NCI-H2171 (cell line): ENCODE measurements at regions not wholly inside any gene's neighbourhood (a gene's known extent, or its start where the extent isn't known, plus 50 kb on each side); places are given as distances from the start of the nearest gene placed in this dataset.
"Not testable (repeated sequence)": the region's sequence is repeated elsewhere in the genome, so short reads cannot be mapped to it uniquely, and the experiment has no call there.

Experiments used
- DNase-seq: peaks from one replicate; lab custom pipeline; 2025; lab: John Stamatoyannopoulos, UW

DNA sequence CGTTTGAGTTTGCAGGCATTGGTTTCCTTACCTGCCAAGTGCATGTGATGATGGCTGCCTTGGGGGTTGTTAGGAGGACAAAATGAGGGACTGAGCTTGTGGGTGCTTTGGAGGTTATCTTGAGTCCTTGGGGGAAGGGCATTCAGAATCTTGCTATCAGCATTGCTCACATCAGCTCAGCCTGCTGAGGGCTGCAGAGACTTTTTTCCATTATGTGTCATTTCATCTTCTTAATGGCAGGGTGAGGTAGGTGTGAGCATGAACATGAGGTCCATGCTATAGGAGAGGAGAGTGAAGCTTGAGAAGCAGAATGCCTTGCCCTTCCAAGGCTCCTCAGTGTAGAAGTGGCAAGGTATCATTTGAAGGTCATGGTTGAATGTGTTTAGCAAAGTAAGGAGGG, 112.3 kb downstream of the MIAT start:
- DNase-seq = no peak

DNA sequence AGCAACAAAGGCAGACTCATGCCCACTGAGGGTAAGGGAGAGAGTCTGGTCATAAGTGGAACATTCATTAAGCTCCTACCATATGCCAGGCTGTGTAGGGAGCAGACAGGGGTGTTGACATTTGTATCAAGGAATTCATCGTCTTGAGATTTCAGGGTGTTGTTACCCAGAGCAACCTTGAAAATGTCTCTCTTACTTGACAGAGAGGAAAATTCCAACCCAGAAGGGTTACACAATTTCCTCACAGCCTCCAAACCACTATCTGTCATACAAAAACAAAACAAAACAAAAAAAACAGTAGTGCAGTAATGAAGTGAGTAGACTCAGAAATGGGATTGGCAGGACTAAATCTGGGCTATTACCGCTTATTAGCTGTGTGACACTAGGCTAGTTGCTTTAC, 113.2 kb downstream of the MIAT start:
- no peak for DNase-seq

DNA sequence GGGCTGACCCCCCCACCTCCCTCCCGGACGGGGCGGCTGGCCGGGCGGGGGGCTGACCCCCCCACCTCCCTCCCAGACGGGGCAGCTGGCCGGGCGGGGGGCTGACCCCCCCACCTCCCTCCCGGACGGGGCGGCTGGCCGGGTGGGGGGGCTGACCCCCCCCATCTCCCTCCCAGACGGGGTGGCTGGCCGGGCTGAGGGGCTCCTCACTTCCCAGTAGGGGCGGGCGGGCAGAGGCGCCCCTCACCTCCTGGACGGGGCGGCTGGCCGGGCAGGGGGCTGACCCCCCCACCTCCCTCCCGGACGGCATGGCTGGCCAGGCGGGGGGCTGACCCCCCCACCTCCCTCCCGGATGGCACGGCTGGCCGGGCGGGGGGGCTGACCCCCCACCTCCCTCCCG, 115.7 kb downstream of the MIAT start:
- DNase-seq = not testable (repeated sequence)

DNA sequence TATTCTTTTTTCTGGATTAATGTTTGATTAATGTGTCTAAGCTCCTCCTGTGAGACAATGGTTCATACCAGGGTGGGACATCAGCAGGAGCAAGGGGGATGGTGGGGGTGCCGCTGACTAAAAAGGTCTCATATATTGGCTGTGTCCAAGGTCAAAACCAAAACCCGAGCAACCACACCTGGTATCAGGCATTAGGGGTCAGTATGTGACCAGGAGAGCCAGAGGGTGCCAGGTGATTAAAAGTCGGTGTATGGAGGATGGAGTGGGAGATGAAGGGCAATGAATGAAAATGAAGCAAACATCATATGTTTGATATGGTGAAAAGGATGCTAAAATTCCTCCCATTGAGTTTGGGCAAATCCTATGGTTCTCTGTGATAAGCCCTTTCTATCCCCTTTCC, 118.0 kb downstream of the MIAT start:
- DNase-seq = no peak

DNA sequence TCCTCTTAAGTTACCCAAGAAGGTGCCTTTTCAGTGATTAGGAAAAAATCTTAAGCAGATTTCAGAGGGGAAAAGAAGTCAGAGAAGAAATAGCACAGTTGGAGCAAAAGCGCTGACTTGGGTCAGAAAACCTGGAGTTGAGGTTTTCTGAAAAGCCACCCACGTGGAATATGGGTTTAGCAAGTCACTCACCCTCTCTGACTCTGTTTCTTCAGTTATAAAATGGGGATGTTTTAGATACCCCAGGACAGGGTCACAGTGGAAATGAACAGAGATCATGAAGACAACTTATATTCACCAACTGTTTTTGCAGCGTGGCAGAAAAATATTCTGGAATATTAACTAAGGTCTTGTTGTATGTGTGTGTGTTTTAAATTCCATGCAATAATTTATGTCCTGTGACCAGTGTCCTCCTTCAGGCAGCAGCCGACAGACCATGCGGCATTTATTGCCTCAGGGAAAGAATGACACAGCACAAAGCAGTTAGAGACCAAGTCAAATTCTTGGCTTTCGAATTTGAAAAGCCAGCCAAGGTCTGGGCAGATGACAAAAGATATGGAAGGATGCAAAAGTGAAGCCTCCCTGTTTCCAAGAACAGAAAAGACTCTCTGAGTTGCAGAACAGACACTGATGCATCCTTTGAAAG, 119.9 kb downstream of the MIAT start:
- no peak for DNase-seq

DNA sequence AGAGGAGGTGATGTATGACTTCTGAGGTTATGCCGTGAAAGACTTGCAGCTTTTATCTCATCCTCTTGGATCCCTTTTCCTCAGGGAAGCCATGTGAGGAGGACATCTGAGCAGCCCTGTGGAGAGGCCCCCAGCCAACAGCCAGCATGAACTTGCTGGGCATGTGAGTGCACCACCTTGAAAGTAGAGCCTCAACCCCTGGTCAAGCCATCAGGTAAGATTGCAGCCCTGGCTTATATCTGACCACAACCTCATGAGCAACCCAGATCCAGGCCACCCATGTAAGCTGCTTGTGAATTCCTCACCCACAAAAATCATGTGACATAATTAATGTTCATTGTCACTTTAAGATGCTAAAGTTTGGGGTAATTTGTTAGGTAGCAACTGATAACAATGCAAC, 121.0 kb downstream of the MIAT start:
- DNase-seq = no peak

DNA sequence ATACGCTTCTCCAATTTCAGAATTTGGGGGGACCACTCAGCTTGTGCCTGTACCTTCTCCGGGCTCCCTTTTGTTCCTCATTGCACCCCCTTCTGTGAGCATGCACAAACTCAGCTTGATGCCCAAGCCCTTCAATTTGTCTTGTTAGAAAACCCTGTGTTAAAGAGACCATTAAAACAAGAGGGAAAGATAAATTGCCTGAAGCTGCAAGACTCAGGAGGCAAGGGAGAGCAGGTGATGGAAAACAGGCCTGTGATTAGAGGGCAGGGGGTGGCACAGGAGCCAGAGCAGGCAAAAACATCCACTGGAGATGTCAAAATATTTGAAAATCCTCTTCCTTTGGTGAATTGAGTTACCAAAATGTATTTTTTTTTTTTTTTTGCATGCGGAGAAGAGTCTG, 121.7 kb downstream of the MIAT start:
- DNase-seq = no peak

DNA sequence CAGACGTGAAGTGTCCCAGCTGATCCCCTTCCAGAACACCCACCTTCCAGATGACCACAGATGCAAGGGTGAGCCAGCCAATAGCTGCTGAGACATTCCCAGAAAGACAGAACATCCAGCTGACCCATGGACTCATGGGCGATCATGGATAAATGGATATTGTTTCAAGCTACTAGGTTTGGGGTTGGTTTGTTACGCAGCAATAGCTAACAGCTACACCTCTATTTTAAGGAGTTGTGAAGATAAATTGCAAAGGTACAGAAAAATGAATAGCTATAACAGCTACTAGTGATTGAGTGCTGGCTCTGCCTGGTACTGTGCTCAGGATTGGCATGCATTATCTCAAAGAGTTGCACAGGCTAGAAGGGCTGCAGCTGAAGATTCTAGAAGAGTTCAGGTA, 122.5 kb downstream of the MIAT start:
- no peak for DNase-seq

DNA sequence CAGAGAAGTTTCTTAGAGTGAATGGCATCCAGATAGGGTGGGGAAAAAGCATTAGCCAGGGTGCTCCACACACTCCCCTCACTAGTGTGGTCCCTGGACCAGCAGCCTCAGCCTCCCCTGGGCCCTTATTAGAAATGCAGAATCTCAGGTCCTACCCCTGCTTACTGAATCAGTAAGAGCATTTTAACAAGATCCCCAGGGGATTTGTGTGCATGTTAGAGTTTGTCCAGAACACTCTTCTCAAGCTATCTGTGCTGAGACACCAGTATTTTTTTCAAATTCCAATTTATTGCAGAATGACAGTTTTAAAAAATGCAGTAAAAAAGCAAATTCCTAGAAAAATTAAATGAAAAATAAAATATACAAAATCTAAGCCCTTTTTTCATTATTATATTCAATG, 123.1 kb downstream of the MIAT start:
- DNase-seq = peak; percentile 9

DNA sequence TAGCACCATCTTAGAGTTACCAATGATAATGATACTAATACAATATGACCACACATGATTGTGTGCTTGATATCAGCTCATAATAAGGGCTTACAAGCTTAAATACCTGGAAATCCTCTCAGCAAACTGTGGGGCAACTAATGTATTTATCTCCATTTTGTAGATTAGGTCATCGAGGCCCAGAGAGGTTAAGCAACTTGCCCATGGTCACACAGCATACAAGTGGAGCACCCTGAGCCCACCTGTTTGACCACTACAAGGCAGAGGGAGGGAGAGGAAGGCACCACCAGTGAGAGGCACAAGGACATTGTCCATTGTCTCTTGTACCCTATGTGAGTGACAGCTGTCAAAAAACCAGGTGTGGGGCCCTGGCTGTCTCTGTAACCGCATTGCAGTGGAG, 123.7 kb downstream of the MIAT start:
- DNase-seq = no peak

DNA sequence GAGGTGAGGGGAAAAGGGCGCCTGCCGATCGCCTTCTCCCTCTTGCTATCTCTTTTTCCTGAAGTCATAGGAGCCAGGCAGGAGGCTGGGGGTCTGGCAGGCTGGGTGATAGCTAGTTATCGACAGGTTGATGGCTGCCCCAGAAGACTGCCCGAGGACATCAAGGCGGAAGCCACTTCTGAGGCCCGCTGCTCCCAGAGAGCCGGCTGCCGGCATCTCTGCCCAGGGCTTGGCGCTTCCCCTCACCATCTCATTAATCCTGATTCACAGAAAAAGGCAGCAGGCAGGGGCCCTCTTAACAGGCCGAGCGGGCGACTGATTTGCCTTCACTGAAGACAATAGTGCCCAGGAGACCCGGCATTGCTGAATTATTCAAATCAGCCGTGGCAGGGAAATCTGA, 124.2 kb downstream of the MIAT start:
- no peak for DNase-seq

DNA sequence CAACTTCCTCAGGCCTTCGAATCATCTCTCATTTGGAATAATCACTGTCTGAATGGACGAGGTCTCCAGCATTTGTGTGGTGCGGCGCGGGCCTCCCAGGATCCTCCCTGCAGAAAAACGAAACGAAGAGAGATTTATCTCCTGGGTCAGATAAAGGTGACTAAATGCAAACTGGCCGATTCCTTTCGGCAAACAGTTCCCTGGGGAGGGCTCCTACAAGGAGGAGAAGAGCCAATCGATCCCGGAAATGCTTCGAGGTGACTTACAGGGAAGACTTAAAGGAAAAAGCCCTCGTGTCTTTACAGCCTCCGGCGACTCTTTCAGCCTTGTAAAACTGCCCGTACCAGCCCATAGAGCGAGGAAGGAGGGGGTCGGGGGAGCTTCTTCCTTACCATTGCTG, 126.5 kb downstream of the MIAT start:
- DNase-seq = no peak

DNA sequence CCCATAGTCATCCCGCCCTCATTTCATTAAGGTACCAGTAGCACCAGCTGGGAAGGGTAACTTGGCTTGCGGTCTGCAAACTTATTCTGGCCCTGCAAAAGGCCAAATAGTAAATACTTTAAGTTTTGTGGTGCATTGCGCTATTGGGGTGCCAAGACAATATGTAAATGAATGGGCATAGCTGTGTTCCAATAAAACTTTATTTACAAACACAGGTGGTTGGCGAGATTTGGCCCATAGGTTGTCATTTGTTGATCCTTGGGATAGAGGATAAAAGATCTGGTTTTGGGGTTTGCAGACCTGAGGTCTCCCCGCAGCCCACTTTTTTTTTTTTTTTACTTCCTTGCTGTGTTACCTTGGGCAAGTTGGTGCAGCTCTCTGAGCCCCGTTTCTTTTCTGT, 127.4 kb downstream of the MIAT start:
- no peak for DNase-seq

DNA sequence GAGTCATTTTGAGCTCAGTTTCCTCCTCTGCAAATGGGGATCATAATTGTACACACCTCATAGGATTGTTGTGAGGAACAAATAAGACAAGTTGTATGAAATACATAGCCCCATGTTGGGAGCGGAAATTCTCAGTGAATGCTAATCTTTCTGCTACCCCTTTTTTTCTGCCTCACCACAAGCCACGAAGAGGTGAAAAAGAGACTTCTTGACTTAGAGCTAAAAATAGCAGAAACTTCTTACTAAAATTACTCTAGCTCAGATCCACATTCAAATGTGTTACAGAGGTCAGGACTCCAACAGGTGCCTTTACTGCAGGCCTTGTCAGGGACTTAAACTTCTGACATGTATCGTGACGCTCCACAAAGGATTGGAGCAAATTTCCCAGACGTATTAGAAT, 128.5 kb downstream of the MIAT start:
- DNase-seq = no peak

DNA sequence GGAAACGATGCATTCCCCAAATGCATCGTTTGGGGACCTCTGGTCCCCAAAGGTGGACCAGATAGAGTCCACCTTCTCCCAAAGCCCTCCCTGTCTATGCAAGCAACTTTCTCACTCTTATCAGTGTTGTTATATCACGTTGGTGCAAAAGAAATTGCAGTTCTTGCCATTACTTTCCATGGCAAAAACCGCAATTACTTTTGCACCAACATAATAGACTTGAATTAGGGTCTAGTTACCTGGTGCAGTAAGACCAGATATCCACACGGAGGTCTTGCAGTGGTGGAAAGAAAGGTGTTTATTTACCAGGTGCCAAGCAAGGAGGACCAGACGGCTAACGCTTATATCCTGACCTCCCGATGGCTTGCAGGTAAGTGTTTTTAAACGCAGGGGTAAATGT, 129.0 kb downstream of the MIAT start:
- DNase-seq = no peak

DNA sequence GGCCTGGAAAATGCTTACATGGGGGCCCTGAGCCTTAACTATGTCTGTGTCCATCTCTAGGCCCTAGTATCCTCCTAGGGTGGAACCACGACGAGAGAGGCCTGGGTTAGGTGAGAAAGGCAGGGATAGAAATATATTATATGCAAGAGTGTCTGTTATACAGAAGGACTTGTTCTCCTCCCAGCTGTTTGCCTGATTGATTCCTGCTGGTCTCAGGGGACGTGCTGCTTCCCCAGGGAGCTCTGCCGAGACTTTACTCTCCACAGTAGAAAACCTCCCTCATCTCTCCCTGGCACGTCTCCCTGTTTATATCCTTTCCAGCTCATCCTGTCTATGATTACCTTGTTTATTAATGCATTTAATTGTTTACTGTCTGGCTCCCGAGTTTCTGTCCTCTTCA, 132.6 kb downstream of the MIAT start:
- DNase-seq = peak; percentile 59

DNA sequence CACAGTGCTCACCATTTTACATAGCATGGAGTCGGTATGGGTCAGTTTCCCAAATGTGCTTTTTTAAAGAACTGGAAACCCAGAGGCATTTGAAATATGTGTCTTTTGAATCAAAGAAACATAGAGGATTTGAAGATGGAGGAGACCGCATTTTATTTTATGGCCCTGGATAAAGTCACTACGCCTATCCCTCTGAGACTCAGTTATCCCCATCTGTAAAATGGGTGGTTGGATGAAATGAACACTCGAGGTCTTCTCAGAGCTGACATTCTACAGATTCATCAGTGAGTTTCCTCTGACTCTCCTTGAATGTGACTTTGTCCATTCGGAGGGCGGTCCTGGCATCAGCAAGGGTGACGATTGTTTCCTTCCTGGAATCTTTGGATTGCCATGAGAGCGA, 135.1 kb downstream of the MIAT start:
- DNase-seq = no peak

DNA sequence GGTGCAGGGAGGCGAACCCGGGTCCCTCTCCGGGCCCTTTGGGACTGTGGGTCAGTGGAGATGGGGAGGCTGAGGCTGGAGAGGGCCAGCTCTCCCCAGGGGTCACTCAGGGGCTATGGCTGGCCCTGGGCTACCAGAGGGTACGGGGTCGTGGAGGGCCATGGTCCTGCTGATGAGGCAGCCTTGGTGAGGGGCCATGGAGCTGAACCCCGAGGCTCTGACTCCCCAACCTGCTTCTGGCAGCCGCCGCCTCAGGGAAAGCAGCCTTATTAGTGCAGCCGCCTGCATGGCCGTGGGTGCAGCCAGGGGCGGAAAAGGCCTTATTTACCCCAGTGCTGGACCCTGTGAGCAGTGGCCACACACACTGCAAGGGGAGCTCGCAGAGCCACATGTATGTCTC, 139.4 kb downstream of the MIAT start:
- no peak for DNase-seq

DNA sequence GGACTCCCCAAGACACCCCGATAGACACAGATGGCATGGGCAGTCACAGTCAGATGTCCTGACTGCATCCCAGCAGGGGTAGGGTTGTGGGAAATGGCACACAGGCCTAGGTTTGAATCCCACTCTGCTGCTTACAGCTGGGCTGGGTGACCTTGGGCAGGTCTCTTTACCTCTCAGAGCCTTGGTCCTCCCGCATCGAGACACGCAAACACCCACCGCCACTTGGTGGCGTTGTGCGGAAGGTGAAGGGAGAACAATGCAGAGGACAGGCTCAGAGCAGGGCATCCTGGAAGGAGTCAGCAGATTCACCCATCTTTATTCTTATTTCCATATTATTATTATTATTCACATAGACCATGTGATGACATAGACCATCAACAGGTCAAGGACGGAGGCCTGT, 140.5 kb downstream of the MIAT start:
- no peak for DNase-seq

DNA sequence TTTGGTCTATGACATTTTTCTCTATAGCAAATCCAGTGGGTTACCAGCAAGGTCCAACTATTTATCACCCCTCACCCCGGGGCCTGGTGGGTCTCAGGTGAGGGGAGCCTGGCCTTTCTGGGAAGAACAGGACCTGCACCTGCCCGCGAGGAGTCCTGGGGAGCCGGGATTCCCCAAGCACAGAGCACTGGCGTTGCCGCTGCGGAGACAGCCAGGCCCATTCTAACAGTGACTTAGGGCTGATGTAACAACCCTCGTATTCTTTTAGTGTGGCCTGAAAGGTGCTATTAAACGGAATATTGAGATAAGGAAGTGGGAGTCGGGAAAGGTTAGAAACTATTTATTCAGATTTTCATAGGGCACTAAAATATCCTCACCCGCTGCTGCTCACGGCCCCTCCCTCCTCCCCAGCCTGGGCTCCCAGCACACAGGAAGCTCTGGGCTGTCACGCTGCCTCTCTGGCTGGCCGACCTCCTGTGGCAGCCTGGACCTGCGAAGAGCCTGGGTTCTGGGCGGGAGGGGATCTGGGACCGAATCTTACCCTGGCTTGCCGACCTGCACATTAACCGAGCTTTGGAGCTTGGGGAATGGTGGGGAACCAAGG, 141.2 kb downstream of the MIAT start:
- DNase-seq = no peak

DNA sequence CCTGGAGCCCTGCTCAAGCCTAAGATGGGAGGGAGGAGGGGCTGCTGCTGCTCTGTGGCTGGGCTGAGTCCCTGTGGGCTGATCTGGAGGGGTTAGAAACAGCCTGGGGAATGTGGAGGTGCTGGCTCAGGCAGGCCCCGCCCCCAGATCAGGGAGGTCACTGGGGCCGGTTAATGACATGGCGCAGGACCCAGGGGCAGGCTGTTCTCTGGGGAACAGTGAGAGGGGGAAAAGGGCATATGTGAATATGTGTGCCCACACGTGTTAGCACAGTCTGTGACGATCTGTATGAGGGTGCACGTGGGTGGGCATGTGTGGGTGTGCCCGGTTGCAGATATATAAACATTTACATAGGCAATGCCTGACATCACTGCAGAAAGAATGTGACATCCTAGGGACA, 143.5 kb downstream of the MIAT start:
- DNase-seq = no peak

DNA sequence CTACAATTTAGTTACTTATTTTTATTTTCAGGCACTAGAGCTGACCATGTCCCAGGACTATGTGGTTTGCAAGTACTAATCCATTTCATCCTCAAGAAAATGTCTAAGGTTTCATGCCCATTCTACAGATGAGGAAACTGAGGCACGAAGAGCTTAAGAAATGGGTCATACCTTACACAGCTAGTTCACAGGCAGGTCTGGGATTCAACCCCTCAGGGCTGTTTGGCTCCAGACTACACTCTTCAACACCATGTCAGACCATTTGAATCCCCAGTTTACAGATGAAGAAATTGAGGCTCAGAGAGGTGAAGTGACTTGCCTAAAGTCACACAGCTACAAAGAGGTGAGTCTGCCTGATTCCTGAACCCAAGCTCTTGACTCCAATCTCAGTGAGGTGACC, 144.1 kb downstream of the MIAT start:
- DNase-seq = no peak

DNA sequence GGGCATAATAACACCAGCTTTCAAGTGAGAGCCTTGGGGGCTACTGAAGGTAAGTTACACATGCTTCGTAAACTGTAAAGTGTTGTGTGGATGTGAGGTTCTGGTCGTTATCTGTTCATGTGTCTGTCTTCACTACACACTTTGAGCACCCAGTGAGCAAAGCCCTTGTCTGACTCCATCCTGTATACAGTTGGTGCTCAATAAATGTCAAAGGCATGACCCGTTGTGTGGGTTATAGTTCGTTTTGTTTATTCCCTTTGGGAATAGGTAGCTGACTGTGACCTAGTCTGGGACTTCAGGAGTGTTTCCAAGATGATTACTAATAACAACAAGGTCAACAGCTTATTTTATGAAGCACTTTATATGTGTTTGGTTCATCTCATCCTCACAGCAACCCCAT, 146.9 kb downstream of the MIAT start:
- DNase-seq = no peak

DNA sequence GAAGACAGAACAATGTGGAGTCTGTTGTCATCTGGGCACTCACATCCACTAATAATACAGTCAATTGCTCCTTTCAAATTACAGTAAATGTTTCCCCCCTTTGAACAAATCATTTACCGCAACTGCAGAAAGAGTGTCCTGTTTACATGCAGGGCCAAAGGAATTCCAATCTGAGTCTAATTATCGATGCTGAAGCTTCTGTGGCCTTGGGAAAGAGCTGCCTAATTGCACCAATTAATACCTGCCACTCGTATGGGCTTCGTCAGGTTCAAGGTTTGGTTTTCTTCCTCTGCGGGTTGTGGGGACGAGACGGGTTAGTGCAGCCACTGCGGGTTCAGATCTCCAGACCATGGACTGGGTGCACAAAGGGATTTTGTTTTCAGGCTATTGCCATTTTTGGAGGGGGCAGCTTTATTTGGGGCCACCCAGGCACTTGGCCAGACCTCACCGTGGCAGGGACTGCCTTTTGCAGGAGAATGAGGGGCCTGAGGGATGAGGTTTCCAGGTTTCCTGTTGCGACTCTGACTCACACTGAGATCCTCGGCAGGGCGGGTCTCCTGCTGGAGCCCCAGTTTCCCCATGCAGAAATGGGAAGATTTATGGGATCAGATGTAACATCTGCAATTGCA, 147.6 kb downstream of the MIAT start:
- no peak for DNase-seq
